Pulmonary artery endothelial cell (primary cell): ENCODE measurements at regions not wholly inside any gene's neighbourhood (a gene's known extent, or its start where the extent isn't known, plus 50 kb on each side); places are given as distances from the start of the nearest gene placed in this dataset.

Source experiments
- DNase-seq: peaks from one replicate; pipeline ENCODE4 v3.0.0-alpha.2; 2011; ENCODE audit warnings: low read depth, low spot score

DNA sequence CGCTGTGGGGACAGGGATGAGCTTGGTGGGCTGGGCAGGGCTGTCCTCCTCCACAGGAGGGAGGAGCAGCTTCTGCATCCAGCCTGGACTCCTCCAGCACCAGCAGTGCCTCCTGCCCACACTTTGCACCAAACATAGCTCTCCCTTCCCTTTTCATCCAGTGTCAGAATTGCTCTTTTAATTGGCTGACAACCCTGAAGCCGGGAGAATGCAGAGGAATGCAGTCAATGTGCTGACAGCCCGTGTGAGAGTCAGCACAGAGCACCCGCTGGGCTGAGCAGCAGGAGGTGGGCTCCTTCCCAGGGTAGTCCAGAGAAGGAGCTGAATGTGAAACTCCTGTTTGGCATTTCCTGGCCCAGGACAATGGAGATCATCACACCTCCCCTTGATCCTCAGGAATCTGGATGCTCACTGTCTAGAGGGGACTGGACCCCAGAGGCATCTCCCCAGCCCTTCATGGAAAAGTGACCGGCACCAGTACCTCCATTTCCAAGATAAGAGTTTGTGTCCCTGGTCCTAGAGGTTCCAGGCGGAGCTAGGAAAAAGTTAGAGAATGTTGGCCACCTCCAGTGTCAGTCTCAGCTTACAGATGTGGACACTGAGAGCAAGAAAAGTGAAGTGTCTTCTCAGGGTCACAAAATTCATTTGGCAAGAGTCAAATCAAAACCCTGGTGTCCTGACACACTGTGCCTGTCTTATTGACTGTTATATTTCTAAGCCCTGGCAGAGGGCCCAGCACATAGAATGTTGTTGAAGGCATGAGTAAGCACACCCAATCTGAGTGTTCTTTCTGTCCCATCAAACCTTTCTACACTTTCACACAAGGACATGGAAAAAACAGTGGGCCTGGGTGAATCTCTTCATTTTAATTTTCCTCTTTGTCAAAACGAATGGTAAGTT is 202.1 kb downstream of the SNX18 start:
- no peak for DNase-seq

DNA sequence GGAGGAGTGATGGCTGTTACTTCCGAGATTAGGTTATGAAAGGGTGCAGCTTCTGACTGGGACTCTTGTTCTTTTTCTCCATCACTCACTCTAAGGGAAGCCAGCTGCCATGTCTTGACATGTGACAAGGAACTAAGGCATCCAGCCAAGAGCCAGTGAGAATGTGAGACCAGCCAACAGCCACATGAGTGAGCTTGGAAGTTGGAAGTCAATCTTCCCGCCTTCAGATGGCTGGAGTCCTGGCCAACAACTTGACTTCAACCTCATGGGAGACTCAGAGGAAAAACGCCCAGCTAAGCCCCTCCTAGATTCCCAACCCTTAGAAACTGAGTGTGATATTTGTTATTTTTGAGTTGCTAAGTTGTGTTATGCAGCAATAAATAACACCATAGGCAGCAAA is 201.1 kb downstream of the SNX18 start:
- DNase-seq, result no peak

DNA sequence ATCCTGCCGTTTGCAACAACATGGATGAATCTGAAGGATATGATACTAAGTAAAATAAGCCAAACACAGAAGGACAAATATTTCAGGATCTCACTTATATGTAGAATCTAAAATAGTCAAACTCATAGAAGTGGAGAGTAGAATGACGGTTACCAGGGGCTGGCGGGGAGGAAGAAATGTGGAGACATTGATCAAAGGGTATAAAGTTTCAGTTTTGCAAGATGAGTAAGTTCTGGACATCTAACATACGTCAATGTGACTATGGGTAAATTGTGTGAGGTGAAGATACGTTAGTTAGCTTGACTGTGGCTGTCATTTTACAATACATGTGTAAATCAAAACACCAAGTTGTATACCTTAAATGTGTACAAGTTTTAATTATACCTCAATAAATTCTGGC is 200.3 kb downstream of the SNX18 start:
- no peak for DNase-seq

DNA sequence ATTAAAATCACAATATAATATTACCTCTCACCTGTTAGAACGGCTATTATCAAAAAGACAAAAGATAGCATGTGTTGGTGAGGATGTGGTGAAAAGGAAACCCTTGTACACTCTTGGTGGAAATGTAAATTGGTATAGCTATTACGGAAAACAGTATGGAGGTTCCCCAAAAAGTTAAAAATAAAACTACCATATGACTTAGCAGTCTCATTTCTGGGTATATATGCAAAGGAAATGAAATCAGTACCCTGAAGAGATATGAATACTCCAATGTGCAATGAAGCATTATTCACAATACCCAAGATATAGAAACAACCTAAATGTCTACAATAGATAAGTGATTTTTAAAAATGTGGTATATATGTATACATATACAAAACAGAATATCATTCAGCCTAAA is 199.9 kb downstream of the SNX18 start:
- DNase-seq, result no peak

DNA sequence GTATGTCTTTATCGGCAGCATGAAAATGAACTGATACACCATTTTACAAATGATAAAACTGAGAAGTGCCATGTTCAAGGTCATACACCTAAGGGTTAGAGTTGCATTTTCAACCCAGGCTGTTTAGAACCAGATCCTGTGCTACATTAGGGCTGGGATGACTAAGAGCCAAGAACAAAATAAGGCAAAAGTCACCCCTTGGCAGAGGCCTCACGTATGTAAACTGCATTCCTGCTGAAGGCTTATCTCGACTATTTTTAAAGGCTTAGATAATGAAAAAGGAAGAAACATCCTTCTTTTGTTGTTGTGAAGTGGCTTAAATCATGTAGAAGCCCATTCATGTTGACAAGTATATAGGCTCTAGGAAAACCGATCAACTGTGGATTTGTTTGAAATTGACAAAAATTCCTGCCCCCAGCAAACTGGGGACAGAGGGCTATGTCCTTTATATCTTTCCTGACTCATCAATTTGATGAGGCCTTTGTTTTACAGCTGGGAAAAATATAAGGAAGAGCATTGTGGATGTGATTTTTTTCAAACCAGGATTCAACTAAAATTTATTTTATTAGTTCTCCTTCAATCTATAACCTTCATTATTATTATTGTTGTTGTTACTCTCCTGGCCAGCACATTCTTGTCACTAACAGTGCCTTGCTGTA is 196.5 kb downstream of the SNX18 start:
- no peak for DNase-seq

DNA sequence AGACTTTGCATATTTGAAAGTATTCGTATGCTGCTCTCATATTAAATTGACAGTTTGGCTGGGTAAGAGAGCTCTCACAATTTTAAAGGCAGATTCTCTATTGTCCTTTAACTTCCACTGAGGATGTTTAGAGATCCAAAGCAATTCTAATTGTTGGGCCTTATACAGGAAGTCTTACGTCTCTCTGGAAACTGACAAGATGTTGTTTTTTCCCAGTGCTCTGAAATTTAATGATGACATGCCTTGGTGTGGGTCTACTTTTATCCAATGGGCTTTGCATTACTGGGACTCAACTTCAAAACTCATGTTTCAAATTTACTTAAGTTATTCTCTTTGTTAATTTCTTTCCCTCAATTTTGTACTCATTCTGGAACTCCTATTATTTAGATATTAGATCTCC is 191.5 kb downstream of the SNX18 start:
- DNase-seq, result no peak

DNA sequence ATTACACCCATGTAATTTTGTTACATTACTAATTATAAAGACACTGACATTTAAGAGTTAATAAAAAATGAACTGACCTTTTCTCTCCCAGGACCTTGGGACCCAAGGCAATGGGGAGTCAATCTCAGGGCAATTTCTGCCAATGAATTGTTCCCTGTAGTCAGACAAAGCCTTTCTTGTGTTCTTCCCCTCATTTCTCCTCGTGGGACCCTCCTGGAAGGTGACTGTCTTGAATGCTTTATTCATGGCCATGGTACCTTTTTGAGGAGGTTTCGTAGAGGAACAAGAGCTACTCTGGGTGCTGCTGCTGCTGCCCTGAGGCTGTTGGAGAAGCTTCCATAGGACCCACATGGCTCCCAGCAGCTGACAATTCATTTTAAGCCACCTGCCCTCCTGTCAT is 190.3 kb downstream of the SNX18 start:
- no peak for DNase-seq

DNA sequence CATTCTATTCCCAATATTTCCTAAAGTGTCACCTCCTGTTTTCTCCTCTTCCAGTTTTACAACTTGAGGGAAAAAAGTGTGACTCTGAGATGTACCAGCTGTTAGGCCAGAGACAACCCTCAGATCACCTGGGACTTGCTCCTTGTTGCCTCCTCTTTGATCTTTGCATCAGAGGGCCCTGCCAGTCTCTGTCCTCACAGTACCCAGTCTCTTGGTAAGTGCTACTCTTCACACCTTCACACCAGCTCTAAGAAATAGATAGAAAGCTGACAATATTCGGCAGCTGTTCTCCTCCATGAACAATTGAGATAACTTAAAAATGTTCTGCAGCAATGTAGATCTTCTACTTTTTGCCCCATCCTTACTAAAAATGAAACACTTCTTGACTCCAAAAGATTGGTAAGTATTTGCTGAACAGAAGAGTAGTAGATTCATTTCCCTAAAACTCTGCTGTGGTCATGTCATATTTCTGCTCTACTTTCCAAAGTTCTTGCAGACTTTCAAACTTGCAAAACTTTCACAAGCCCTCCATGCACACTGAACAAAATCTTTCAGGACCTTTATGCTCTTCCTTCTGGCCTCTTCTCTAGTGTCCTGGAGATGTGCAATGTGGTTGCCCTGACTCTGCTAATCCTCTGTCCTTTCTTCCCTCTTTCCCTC is 188.6 kb downstream of the SNX18 start:
- no peak for DNase-seq

DNA sequence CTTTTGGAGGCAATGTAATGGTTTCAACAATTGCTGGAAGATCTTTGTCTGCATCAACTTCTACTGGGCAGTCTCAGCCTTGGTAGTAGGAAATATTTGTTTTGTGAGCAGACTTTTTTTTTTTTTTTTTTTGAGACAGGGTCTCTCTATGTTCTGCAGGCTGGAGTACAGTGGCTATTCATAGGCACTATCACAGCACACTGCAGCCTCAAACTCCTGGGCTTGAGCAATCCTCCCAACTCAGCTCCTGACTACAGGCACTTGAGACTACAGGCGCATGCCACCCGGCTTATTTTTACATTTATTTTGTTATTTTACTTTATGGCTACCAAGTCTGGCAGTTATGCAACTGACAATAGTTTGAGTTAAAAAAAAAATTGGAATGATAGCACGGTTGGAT is 187.3 kb downstream of the SNX18 start:
- DNase-seq, result no peak

DNA sequence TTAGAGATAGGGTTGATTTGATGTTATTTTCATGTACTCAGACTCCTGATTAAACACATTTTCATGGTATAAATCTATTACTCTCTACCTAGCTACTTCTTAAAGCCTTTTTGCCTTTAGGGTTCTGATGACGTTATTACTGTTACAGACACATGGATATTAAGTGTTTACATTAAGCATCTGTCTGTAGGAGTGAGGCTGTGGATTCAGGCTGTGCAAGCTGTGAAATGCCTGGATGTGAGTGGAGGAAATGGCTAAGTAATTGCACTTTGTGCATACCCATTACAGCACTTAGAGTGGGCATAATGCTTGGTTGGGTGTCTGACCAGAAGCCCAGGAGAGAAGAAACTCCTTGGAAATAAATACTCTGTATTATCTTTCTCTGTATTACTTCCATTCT is 186.8 kb downstream of the SNX18 start:
- DNase-seq, result no peak

DNA sequence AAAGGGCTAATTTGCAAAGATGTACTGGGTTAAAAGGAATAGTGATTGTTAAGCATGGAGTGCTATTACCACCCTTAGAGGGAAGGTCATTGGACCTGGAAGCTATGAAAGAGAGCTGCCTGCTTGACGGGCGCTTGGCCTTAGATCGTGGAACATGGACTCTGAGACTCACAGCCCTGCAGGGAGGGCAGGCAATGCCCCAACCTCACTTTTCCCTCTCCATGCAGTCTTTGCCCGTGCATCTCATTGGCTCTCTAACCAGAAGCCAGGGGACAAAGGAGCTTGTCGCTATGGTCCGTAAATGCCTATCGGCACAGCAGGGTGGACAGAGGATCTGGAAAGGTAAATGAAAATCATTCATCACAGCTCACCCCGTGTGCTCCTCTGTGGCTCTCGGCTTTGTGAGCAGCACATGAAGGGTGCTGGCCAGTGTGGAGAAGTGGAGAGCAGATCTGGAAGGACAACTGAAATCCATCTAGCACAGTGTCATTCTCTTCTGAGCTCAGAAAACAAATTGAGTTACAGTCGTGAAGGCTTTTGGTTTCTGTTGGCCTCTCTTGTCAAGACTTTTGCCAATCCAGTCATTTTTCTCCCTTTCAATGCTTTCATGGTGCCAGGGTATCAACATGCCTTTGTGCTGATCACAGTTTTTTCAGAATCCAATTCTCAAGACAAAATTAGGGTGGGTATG is 186.2 kb downstream of the SNX18 start:
- DNase-seq, result no peak

DNA sequence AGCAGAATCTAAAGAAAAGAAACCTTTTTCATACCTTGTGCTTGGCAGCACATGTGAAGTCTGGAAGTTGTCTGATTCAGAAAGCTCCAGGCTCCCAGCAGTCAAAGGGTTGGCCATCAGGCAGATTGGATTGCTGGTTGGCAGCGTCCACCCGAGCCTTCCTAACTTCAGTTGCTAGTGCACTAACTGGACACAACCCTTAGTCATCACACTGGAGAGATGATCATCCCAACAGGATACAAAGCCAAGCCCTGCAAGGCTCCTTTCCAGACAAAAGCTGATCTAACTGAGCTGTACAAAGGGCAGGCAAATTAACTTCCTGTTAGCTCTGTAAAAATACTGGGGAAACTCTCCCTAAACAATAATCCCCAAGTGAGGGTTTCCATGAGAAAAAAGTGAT is 185.6 kb downstream of the SNX18 start:
- DNase-seq, result peak; percentile 66

DNA sequence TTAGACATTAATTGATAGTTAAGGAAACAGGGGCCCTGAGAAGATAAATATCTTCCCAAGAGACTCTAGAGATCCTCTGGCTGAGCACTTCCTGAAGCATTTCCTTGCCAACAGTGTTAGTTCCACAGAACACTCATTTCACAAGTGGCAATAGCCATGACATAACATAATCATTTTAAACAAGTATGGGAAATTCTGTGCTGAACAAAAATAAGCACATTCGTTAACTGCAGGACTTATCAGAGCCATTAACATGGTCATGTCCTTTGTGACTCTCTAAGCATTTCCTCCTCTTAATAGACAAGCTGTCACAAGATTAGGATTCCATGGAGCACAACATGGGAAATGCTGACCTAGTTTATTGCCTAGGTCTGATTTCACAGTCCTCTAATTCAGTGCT is 184.9 kb downstream of the SNX18 start:
- no peak for DNase-seq

DNA sequence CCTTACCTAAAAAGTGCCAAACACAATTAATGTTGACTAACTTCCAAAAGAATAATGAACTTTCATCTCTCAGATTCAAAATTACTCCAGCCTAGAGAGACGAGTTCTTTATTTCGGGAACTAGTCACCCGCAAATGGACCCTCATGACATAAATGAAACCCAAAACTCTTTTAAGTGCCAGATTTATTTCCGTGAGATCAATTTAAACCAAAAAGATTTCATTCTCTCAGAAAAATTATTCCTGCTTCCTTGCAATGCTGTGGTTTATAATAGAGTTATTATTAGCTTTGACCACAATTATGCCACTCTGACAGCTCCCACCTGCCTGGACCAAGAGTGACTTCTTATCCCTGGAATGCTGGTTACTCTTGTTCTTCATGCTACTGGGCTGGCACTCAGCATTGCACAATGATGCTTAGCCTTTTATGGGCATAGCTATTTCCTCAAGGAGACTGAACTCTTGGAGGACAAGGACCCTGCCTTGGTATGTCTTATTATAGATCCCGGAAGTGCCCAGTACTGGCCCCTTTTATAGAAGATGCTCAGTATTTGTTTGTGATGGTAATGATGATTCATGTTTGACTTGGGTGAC is 183.5 kb downstream of the SNX18 start:
- DNase-seq, result no peak

DNA sequence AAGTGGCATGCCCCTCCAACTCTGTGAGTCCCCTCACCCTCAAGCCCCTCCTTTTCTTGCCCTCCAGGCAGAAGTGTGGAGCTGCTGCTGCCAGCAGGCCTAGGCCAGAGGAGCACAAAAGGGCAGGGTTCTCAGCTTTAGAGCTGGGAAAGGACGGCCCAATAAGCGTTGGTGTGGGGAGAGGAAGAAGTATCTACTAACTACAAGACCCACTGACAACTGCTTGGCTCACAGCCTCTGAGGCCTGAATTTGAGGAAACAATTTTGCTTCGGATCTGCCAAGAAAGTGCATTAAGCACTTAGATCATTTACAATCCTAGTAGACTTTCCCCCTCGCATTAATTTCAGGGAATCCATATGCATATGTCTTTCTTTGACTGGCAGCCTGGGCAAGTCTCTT is 179.4 kb downstream of the SNX18 start:
- DNase-seq, result no peak

DNA sequence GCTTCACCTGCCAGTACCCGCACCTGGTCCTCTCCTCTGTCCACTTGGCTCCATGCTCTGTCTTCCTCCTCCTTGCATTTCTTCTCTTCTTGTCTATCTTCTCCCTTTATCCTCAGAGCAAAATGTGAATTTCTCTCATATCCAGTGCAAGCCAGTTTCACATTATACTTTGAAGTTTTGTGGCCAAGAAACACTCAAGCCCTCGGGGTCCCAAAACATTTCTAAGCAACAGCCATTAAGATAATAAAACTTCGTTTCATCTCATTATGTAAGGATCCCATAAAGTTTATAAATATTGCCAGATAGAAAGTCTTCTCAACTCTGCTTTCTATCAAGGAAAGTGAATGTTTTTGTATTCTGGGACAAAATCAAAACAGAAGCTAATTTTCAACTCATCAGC is 178.8 kb downstream of the SNX18 start:
- DNase-seq, result no peak

DNA sequence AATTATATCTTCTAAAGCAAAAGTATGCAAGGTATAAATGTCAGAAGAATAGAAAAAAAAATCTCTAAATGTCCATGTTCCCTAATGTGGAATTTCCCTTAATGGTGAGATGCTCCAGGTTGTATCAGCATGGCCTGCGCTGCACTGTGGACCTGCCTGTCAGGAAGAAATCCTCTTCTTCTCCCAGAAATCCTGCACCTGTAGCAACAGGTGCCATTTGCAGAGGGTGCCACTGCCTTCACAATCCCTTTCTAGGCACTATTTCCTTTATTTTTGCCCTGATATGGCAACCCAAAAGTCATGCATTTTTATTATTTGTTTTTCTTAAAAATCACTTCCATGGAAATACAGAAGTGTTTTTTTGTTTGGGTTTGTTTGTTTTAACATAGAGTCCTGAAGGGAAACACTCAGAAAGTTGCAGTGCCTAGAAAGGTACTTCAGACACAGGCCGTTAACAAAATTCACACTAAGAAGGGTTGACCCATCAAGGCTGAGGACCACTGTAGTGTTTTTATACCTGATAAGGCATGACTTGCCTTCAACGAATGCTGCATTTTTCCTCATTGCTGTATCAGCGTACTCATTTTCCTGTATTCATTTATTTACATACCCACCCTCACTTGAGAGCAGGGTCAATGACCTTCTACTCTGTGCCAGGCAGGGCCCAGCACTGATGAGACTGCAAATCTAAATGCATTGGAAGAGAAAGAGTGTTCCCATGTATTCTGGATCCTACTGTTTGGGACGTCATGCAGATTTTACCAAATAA is 177.8 kb downstream of the SNX18 start:
- no peak for DNase-seq

DNA sequence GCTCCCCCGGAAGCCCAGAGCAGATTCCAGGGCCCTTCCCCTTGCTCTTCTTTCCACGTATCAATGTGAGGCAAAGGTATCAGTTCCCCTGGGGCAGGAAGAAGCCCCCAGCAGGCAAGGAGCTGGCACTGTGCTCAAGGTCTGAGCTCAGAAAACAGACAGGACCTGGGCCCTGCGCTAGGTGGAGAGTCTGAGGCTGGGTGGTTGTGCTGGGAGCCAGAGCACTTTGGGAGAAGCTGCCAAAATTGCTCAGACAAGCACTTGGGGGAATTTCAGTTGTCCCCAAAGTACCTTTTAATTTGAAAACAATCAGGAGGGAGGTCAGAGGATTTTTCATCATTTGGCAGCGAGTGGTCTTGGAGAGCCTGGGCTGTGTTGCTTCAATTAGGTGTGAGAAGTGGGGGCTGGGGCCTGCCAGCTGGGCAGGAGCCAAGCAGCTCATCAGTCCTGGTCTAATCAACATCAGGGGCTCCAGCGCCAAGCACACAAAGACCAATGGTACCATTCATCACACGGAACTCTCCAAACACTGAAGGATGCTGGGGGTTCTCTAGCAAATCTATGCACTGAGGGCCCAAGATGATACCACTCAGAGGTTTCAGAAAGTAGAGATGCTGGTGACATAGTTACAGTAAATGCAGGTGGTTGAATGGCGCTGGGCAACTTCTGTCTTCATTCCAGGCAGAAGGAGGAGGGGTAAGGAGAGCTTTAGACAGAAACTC is 176.5 kb downstream of the SNX18 start:
- no peak for DNase-seq

DNA sequence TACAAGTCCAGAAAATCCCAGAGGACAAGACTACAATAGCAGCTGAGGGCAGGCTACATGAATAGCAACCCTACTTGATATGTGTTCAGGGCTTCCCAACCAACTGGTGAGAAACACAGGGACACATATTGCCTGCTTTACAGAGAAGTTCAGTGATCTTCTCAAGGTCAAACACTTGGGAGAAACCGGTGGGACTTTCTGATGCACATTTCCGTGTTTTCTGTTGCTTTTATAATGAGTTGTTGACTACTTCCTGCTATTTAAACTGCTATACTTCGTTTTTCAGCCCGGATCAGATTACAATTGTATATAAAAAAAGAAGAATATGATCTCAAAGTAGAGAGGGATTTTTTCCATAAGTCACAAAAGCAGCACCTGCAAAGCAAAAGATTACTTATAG is 175.1 kb downstream of the SNX18 start:
- no peak for DNase-seq

DNA sequence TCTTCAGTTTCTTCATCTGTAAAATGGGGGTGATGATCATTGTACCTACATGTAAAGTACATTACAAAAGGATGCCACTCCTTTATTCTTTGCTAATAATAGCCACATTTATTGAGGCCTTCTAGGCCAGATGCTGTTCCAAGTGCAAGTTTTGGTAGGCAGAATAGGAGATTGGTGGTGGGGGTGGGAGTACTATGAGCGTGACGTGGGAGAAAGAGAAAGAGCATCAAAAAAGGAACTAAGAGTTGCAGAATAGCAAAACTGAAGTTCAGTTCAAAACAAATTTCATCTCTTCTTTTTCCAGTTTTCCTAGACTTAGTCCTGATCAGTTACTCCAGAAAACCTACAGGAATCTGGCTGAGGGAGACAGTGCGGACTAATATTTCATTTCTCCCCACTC is 174.1 kb downstream of the SNX18 start:
- no peak for DNase-seq
